HG03571 (cell line): ENCODE measurements at regions not wholly inside any gene's neighbourhood (a gene's known extent, or its start where the extent isn't known, plus 50 kb on each side); places are given as distances from the start of the nearest gene placed in this dataset.

Experiments
- ATAC-seq: cut with Tn5 transposase; IDR thresholded peaks from one replicate; pipeline ENCODE4 v1.9.1; 2021; ENCODE audit not compliant: unreplicated experiment

- ATAC-seq, result no peak
Measured at GRCh38 chr16:63230421-63231040, 1194.3 kb upstream of the CDH8 start.

GRCh38 chr16:63228259-63228658, 1192.0 kb upstream of the CDH8 start:
- no peak for ATAC-seq

- no peak for ATAC-seq
Measured at GRCh38 chr16:63223851-63224250, 1187.6 kb upstream of the CDH8 start.

- ATAC-seq, result no peak
Measured at GRCh38 chr16:63216696-63217423, 1180.6 kb upstream of the CDH8 start.

- no peak for ATAC-seq
Measured at GRCh38 chr16:63201851-63202250, 1165.6 kb upstream of the CDH8 start.

- no peak for ATAC-seq
Measured at GRCh38 chr16:63200940-63201339, 1164.7 kb upstream of the CDH8 start.

- no peak for ATAC-seq
Measured at GRCh38 chr16:63195336-63195735, 1159.1 kb upstream of the CDH8 start.

GRCh38 chr16:63192980-63193379, 1156.7 kb upstream of the CDH8 start:
- ATAC-seq, result no peak

GRCh38 chr16:63188086-63188771, 1152.0 kb upstream of the CDH8 start:
- no peak for ATAC-seq

- ATAC-seq, result no peak
Measured at GRCh38 chr16:63187638-63188037, 1151.4 kb upstream of the CDH8 start.

GRCh38 chr16:63185235-63185780, 1149.1 kb upstream of the CDH8 start:
- no peak for ATAC-seq

- ATAC-seq, result no peak
Measured at GRCh38 chr16:63183743-63184142, 1147.5 kb upstream of the CDH8 start.

GRCh38 chr16:63175313-63175712, 1139.1 kb upstream of the CDH8 start:
- ATAC-seq, result no peak

GRCh38 chr16:63174801-63175200, 1138.6 kb upstream of the CDH8 start:
- ATAC-seq, result no peak

GRCh38 chr16:63171545-63171944, 1135.3 kb upstream of the CDH8 start:
- ATAC-seq, result no peak

- ATAC-seq, result no peak
Measured at GRCh38 chr16:63169100-63169499, 1132.9 kb upstream of the CDH8 start.

- ATAC-seq, result no peak
Measured at GRCh38 chr16:63157818-63158217, 1121.6 kb upstream of the CDH8 start.

- ATAC-seq, result no peak
Measured at GRCh38 chr16:63146251-63146650, 1110.0 kb upstream of the CDH8 start.

- no peak for ATAC-seq
Measured at GRCh38 chr16:63145411-63145810, 1109.2 kb upstream of the CDH8 start.

GRCh38 chr16:63135069-63135468, 1098.8 kb upstream of the CDH8 start:
- no peak for ATAC-seq

GRCh38 chr16:63131503-63131902, 1095.3 kb upstream of the CDH8 start:
- no peak for ATAC-seq

- ATAC-seq, result no peak
Measured at GRCh38 chr16:63130942-63131341, 1094.7 kb upstream of the CDH8 start.
